Embryonic facial prominence (tissue), 1 donor: ENCODE measurements at regions not wholly inside any gene's neighbourhood (a gene's known extent, or its start where the extent isn't known, plus 50 kb on each side); places are given as distances from the start of the nearest gene placed in this dataset.

ENCODE experiments used
- DNase-seq: peaks from one replicate; pipeline ENCODE4 v3.0.0-alpha.2; 2016; ENCODE audit errors: extremely low spot score

GRCh38 chr12:94815958-94816357 lies 165.6 kb upstream of the TMCC3 start:
- DNase-seq = no peak

- no peak for DNase-seq
Observed at GRCh38 chr12:94815450-94815849, 165.1 kb upstream of the TMCC3 start.

- DNase-seq = no peak
Observed at GRCh38 chr12:94813314-94813713, 163.0 kb upstream of the TMCC3 start.

GRCh38 chr12:94812345-94812744 lies 162.0 kb upstream of the TMCC3 start:
- DNase-seq = no peak

GRCh38 chr12:94811611-94812010 lies 161.3 kb upstream of the TMCC3 start:
- DNase-seq = no peak

GRCh38 chr12:94807951-94808350 lies 157.6 kb upstream of the TMCC3 start:
- DNase-seq = no peak

GRCh38 chr12:94806617-94807016 lies 156.3 kb upstream of the TMCC3 start:
- DNase-seq = no peak

- DNase-seq = no peak
Observed at GRCh38 chr12:94805749-94806529, 155.6 kb upstream of the TMCC3 start.

- DNase-seq = no peak
Observed at GRCh38 chr12:94803939-94804338, 153.6 kb upstream of the TMCC3 start.

- no peak for DNase-seq
Observed at GRCh38 chr12:94802796-94803195, 152.4 kb upstream of the TMCC3 start.

GRCh38 chr12:94801745-94802144 lies 151.4 kb upstream of the TMCC3 start:
- DNase-seq = no peak

- no peak for DNase-seq
Observed at GRCh38 chr12:94799136-94799535, 148.8 kb upstream of the TMCC3 start.

GRCh38 chr12:94798113-94798512 lies 147.8 kb upstream of the TMCC3 start:
- DNase-seq = no peak

GRCh38 chr12:94795520-94795919 lies 145.2 kb upstream of the TMCC3 start:
- no peak for DNase-seq

GRCh38 chr12:94795044-94795443 lies 144.7 kb upstream of the TMCC3 start:
- DNase-seq = no peak

- no peak for DNase-seq
Observed at GRCh38 chr12:94793191-94793595, 142.8 kb upstream of the TMCC3 start.

GRCh38 chr12:94792693-94793092 lies 142.3 kb upstream of the TMCC3 start:
- no peak for DNase-seq

GRCh38 chr12:94791933-94792332 lies 141.6 kb upstream of the TMCC3 start:
- no peak for DNase-seq

- DNase-seq = no peak
Observed at GRCh38 chr12:94790825-94791224, 140.5 kb upstream of the TMCC3 start.

GRCh38 chr12:94790370-94790769 lies 140.0 kb upstream of the TMCC3 start:
- no peak for DNase-seq

GRCh38 chr12:94789510-94790225 lies 139.3 kb upstream of the TMCC3 start:
- DNase-seq = no peak

GRCh38 chr12:94788298-94788697 lies 137.9 kb upstream of the TMCC3 start:
- DNase-seq = no peak

GRCh38 chr12:94786906-94787305 lies 136.5 kb upstream of the TMCC3 start:
- DNase-seq = no peak
